DND-41 (cell line): ENCODE measurements at regions not wholly inside any gene's neighbourhood (a gene's known extent, or its start where the extent isn't known, plus 50 kb on each side); places are given as distances from the start of the nearest gene placed in this dataset.

ENCODE experiments used
- ATAC-seq: fragments of 200-7000 bp; cut with Tn5 transposase; 3 replicates; pipeline ENCODE4 v1.9.1; 2021; ENCODE audit warnings: low read depth; ENCODE audit not compliant: insufficient read depth
- DNase-seq: peaks from one replicate; pipeline ENCODE4 v3.0.0-alpha.2; 2020
- H2AFZ ChIP-seq: 2 replicates; pipeline ENCODE4 v1.6.0; 2012; ENCODE audit warnings: low read depth, low read length
- H3K27ac ChIP-seq: 2 replicates; pipeline ENCODE4 v1.5.1; 2012; ENCODE audit warnings: low read length, inconsistent platforms
- H3K27me3 ChIP-seq: fragments of 200-600 bp; sonication (generic); 2 replicates; pipeline ENCODE4 v1.6.0; 2012; ENCODE audit warnings: low read length, mild to moderate bottlenecking, inconsistent platforms; ENCODE audit not compliant: insufficient read depth, poor library complexity
- H3K36me3 ChIP-seq: 2 replicates; pipeline ENCODE4 v1.5.1; 2012; ENCODE audit warnings: low read length, inconsistent platforms; ENCODE audit not compliant: insufficient read depth
- H3K4me1 ChIP-seq: 2 replicates; pipeline ENCODE4 v1.5.1; 2012; ENCODE audit warnings: mild to moderate bottlenecking, low read length; ENCODE audit not compliant: insufficient read depth
- H3K4me2 ChIP-seq: 2 replicates; pipeline ENCODE4 v1.6.0; 2012; ENCODE audit warnings: mild to moderate bottlenecking, moderate library complexity, low read length, inconsistent platforms; ENCODE audit not compliant: insufficient read depth
- H3K4me3 ChIP-seq, 2 experiments: fragments of 200-600 bp in 1 of 2; shearing (Covaris generic) in 1 of 2; 2 replicates each; pipeline ENCODE4 v1.5.1; 2012 to 2016; ENCODE audit warnings: inconsistent platforms in 2 of 2, low read length in 2 of 2, mild to moderate bottlenecking in 2 of 2, low read depth in 1 of 2, moderate library complexity in 1 of 2
- H3K79me2 ChIP-seq: 2 replicates; pipeline ENCODE4 v1.6.0; 2012; ENCODE audit warnings: low read length, inconsistent platforms; ENCODE audit not compliant: insufficient read depth
- H3K9ac ChIP-seq: 2 replicates; pipeline ENCODE4 v1.6.0; 2012; ENCODE audit warnings: low read depth, mild to moderate bottlenecking, inconsistent platforms, low read length, moderate library complexity
- H3K9me3 ChIP-seq: 2 replicates; pipeline ENCODE4 v1.5.1; 2012; ENCODE audit warnings: low read length, moderate library complexity, mild to moderate bottlenecking, inconsistent platforms; ENCODE audit not compliant: insufficient read depth, severe bottlenecking
- H4K20me1 ChIP-seq: 2 replicates; pipeline ENCODE4 v1.6.0; 2012; ENCODE audit warnings: low read length; ENCODE audit not compliant: insufficient read depth
- EZH2 ChIP-seq: IDR thresholded peaks from 3 replicates; pipeline ENCODE4 v1.6.1; 2012; ENCODE audit warnings: borderline replicate concordance, low read depth, mild to moderate bottlenecking, moderate library complexity, low read length, inconsistent platforms; ENCODE audit not compliant: severe bottlenecking
- TF ChIP-seq, protein P1 (sequence below): IDR thresholded peaks from 2 replicates; pipeline ENCODE4 v1.5.1; 2012; ENCODE audit warnings: borderline replicate concordance, low read length, moderate library complexity, mild to moderate bottlenecking; ENCODE audit not compliant: poor library complexity, severe bottlenecking; ENCODE audit errors: extremely low read depth

DNA sequence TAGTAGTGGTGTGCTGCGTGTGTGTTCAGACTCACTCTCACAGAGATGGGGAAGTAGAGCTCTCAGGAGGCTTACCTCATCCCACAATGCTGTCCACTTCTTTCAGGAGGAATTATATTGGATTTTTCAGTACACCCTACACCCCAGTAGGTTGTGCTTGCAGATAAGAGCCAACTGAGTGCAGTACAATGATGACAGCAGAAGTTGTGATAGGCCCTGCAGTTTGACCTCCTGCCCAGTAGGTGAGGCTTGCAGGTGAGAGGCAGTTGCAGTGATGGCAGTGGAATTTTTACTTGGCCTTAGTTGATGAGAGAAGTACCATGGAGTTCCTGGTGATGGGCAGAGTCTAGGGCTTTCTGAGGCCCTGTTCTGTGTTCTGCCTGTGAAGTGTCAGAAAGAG, 657.8 kb downstream of the KCNJ3 start:
- no peaks in the 10 kb centered on the region for H3K4me1 ChIP-seq

DNA sequence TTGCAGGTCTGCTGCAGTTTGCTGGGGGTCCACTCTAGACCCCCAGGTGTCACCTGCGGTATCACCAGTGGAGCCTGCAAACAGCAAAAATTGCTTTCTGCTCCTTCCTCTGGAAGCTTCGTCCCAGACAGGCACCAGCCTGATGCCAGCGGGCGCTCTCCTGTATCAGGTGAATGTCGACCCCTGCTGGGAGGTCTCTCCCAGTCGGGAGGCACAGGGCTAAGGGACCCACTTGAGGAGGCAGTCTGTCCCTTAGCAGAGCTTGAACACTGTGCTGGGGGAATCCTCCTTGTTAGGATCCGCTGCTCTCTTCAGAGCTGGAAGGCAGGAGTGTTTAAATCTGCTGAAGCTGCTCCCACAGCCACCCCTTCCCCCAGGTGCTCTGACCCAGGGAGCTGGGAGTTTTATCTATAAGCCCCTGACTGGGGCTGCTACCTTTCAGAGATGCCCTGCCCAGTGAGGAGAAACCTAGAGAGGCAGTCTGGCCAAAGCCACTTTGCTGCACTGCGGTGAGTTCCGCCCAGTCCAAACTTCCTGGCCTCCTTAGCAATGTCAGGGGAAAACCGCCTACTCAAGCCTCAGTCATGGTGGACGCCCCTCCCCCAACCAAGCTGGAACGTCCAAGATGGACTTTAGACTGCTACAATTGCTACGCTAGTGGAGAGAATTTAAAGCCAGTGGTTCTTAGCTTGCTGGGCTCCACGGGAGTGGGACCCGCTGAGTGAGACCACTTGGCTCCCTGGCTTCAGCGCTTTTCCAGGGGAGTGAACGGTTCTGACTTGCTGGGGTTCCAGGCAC, 652.5 kb downstream of the KCNJ3 start:
- Histone ChIP-seq H3K4me1 (no peaks in the 10 kb centered on the region), H3K27me3 (no peaks in the 10 kb centered on the region), H3K9ac (no peak overlapping the region), H3K79me2 (no peaks in the 10 kb centered on the region), H3K9me3 (no peaks in the 10 kb centered on the region), H4K20me1 (no peaks in the 10 kb centered on the region), H3K4me2 (no peak overlapping the region), H3K36me3 (no peaks in the 10 kb centered on the region), H3K27ac (no peak overlapping the region), H3K4me3 (no peak overlapping the region), H2AFZ (no peak overlapping the region)
- no peak for DNase-seq
- TF ChIP-seq, protein P1, sequence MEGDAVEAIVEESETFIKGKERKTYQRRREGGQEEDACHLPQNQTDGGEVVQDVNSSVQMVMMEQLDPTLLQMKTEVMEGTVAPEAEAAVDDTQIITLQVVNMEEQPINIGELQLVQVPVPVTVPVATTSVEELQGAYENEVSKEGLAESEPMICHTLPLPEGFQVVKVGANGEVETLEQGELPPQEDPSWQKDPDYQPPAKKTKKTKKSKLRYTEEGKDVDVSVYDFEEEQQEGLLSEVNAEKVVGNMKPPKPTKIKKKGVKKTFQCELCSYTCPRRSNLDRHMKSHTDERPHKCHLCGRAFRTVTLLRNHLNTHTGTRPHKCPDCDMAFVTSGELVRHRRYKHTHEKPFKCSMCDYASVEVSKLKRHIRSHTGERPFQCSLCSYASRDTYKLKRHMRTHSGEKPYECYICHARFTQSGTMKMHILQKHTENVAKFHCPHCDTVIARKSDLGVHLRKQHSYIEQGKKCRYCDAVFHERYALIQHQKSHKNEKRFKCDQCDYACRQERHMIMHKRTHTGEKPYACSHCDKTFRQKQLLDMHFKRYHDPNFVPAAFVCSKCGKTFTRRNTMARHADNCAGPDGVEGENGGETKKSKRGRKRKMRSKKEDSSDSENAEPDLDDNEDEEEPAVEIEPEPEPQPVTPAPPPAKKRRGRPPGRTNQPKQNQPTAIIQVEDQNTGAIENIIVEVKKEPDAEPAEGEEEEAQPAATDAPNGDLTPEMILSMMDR: no peak
- TF ChIP-seq EZH2: no peak
- ATAC-seq: no peak

More for the DNA sequence above, 657.8 kb downstream of the KCNJ3 start:
- Histone ChIP-seq H4K20me1 (no peaks in the 10 kb centered on the region), H3K27me3 (no peaks in the 10 kb centered on the region), H3K79me2 (no peaks in the 10 kb centered on the region), H3K27ac (no peak overlapping the region), H3K9me3 (peaks cover 3% of the 10 kb centered on the region), H2AFZ (no peak overlapping the region), H3K36me3 (no peaks in the 10 kb centered on the region), H3K4me3 (no peak overlapping the region), H3K4me2 (no peak overlapping the region), H3K9ac (no peak overlapping the region)
- DNase-seq (no peak), ATAC-seq (no peak)
- no peak for TF ChIP-seq EZH2
- TF ChIP-seq, protein P1: no peak

DNA sequence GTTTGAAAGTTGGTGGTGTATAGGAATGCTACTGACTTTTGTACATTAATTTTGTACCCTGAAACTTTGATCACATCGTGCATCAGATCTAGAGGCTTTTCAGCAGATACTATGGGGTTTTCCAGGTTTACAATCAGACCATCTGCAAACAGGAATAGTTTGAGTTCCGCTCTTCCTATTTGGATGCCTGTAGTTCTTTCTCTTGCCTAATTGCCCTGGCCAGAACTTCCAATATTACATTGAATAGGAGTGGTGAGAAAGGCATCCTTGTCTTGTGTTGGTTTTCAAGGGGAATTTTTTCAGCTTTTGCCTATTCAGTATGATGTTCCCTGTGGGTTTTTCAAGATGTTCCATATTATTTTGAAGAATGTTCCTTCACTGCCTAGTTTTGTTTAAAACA, 633.5 kb downstream of the KCNJ3 start:
- Histone ChIP-seq H3K27me3 (no peaks in the 10 kb centered on the region), H4K20me1 (no peaks in the 10 kb centered on the region), H3K4me2 (no peak overlapping the region), H3K79me2 (no peaks in the 10 kb centered on the region), H3K4me1 (no peaks in the 10 kb centered on the region), H3K4me3 (no peak overlapping the region), H3K36me3 (no peaks in the 10 kb centered on the region), H3K9me3 (no peaks in the 10 kb centered on the region), H2AFZ (no peak overlapping the region), H3K9ac (no peak overlapping the region), H3K27ac (no peak overlapping the region)
- DNase-seq (no peak), ATAC-seq (no peak)
- no peak for TF ChIP-seq EZH2
- TF ChIP-seq, protein P1: no peak
